ENCODE measurements at regions not wholly inside any gene's neighbourhood (a gene's known extent, or its start where the extent isn't known, plus 50 kb on each side); places are given as distances from the start of the nearest gene placed in this dataset.

DNA sequence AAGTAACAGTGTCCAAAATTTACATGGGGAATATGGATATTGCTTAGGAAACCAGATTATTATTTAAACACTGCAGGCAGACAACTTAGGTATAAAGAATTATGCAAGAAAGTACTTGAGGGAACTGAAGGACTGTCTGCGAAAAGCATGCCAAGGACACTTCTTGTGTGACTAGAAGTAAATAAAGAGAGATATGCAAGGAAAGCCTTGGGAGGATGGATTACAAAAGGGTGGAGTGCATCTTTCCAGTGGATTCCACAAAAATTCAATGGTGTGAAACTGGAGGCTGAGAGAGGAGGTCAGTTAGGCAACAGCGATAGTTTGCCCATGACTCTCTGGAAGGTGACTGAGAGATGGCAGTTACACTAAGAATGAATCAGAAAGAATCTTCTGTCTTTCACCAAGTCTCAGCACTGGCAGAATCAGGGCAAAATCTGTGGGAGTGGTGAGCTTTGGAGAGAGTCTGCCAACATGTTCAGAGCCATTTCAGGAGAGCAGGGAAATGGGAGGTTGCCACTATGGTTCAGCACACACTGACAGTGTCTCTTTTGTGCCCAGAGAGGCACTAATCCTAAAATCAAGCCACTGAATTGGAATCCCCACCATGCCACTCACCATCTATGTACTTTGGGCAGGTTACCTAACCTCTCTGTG is 331.6 kb downstream of the BMPER start:
- TF ChIP-seq POLR2A (IDR thresholded peaks at IDR 0.05): no peak
- TF ChIP-seq, protein P1, sequence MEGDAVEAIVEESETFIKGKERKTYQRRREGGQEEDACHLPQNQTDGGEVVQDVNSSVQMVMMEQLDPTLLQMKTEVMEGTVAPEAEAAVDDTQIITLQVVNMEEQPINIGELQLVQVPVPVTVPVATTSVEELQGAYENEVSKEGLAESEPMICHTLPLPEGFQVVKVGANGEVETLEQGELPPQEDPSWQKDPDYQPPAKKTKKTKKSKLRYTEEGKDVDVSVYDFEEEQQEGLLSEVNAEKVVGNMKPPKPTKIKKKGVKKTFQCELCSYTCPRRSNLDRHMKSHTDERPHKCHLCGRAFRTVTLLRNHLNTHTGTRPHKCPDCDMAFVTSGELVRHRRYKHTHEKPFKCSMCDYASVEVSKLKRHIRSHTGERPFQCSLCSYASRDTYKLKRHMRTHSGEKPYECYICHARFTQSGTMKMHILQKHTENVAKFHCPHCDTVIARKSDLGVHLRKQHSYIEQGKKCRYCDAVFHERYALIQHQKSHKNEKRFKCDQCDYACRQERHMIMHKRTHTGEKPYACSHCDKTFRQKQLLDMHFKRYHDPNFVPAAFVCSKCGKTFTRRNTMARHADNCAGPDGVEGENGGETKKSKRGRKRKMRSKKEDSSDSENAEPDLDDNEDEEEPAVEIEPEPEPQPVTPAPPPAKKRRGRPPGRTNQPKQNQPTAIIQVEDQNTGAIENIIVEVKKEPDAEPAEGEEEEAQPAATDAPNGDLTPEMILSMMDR (IDR thresholded peaks at IDR 0.05): no peak

Data from testis (tissue), 2 donors.